ENCODE measurements at regions not wholly inside any gene's neighbourhood (a gene's known extent, or its start where the extent isn't known, plus 50 kb on each side); places are given as distances from the start of the nearest gene placed in this dataset.

DNA sequence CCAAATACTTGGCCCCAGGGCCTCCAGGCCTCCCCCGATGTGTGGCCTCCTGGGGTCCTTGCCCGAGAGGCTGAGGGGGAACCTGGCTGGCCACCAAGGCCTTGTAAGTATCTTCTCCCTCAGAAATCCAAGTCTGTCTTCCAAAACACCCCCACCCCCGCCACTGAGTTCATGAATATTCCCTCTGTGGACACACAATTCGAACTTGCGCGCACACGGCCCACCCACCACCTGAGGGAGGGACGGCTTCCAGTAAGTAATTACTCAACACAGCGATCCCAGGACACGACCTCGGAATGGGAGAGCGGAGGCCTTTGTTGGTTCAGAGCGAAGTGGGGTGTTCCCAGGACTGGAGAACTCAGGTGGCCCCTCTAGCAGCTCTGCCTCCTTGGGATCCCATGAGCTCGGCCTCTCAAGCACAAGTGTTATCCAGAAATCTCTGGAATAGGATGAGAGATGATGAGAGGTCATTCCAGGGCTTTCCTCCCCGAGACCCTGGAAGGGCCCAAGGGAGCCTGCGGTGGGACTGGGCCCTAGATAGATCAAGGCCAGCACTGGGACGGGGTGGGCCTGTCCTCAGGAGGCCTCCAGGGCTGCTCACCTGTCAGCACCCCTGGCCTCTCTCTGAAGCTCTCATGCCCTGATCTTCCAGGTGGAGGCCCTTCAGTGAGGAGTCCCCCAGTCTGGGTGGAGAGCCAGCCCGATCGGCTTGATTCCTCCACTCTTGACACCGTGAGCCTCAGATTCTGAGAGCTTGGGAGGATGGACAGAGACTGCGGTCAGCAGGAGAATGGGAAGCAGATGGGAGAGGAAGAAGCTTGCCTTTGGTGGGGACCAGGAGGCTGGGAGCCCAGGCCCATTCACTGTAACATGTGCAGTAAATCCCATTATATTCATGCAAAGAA lies 219.0 kb upstream of the RTL1 start:
- no peak overlapping the region for H3K4me3 Mint-ChIP-seq
- ChIA-PET CTCF (no interaction called here), POLR2A (no interaction called here)
- H3K27me3 ChIP-seq (ENCODE audit: control insufficient read depth in 1 of 2, insufficient read depth in 2 of 2, low read length in 2 of 2), result no peaks in the 10 kb centered on the region
- H3K4me1 Mint-ChIP-seq (ENCODE audit: low read depth), result peaks cover 25% of the 10 kb centered on the region
- H3K4me1 ChIP-seq (ENCODE audit: insufficient read depth, low read length), result peaks cover 11% of the 10 kb centered on the region
- no peak overlapping the region for H3K27ac Mint-ChIP-seq
- ATAC-seq (ENCODE audit: poor library complexity), result no peak
- H3K9me3 ChIP-seq (ENCODE audit: control insufficient read depth in 1 of 2, insufficient read depth in 1 of 2, low read length in 2 of 2), result no peaks in the 10 kb centered on the region
- intact Hi-C loops (cut with DNase I, micrococcal nuclease), result no loop called here
- no peak overlapping the region for H3K27ac ChIP-seq (ENCODE audit: low read depth in 1 of 2, low read length in 2 of 2)
- DNase-seq, result peak in 1 of 14 experiments; percentile 5
- no peak for TF ChIP-seq CTCF (IDR thresholded peaks at IDR 0.05)
- no peaks in the 10 kb centered on the region for H3K36me3 Mint-ChIP-seq (ENCODE audit: low read depth)
- H3K9me3 Mint-ChIP-seq, result no peaks in the 10 kb centered on the region
- H3K27me3 Mint-ChIP-seq, result peaks cover 6% of the 10 kb centered on the region
- H3K4me3 ChIP-seq (ENCODE audit: low read length), result no peak overlapping the region
- H3K36me3 ChIP-seq (ENCODE audit: insufficient read depth, low read length), result no peaks in the 10 kb centered on the region

- intact Hi-C loops (cut with DNase I, micrococcal nuclease), result no loop called here
- Histone ChIP-seq H3K36me3 (ENCODE audit: insufficient read depth, low read length) (no peaks in the 10 kb centered on the region), H3K27me3 (ENCODE audit: control insufficient read depth in 1 of 2, insufficient read depth in 2 of 2, low read length in 2 of 2) (peaks cover 0 to under 1% of the 10 kb centered on the region in 2 experiments), H3K27ac (ENCODE audit: low read depth in 1 of 2, low read length in 2 of 2) (no peak overlapping the region), H3K4me3 (ENCODE audit: low read length) (no peak overlapping the region), H3K4me1 (ENCODE audit: insufficient read depth, low read length) (peaks cover 11% of the 10 kb centered on the region), H3K9me3 (ENCODE audit: control insufficient read depth in 1 of 2, insufficient read depth in 1 of 2, low read length in 2 of 2) (peaks cover 0 to 5% of the 10 kb centered on the region in 2 experiments)
- H3K9me3 Mint-ChIP-seq, result peaks cover 3% of the 10 kb centered on the region
- no peaks in the 10 kb centered on the region for H3K36me3 Mint-ChIP-seq (ENCODE audit: low read depth)
- POLR2A ChIA-PET, result no interaction called here
- H3K27ac Mint-ChIP-seq, result no peak overlapping the region
- H3K4me3 Mint-ChIP-seq, result no peak overlapping the region
- ATAC-seq (ENCODE audit: poor library complexity) (no peak), DNase-seq (peak in 1 of 14 experiments; percentile 2)
- peaks cover 20% of the 10 kb centered on the region for H3K27me3 Mint-ChIP-seq
- H3K4me1 Mint-ChIP-seq (ENCODE audit: low read depth), result peaks cover 24% of the 10 kb centered on the region
- TF ChIP-seq CTCF (IDR thresholded peaks at IDR 0.05), result no peak
- CTCF ChIA-PET, result no interaction called here
Observed at GRCh38 chr14:101123618-101124510, 220.3 kb upstream of the RTL1 start.

- CTCF ChIA-PET, result no interaction called here
Observed at GRCh38 chr14:101124815-101125214, 221.3 kb upstream of the RTL1 start.

More at GRCh38 chr14:101124815-101125214, 221.3 kb upstream of the RTL1 start:
- Mint-ChIP-seq H3K4me1 (ENCODE audit: low read depth) (peaks cover 17% of the 10 kb centered on the region), H3K4me3 (no peak overlapping the region), H3K9me3 (peaks cover 3% of the 10 kb centered on the region), H3K36me3 (ENCODE audit: low read depth) (no peaks in the 10 kb centered on the region), H3K27ac (no peak overlapping the region), H3K27me3 (peaks cover 29% of the 10 kb centered on the region)
- Histone ChIP-seq H3K27me3 (ENCODE audit: control insufficient read depth in 1 of 2, insufficient read depth in 2 of 2, low read length in 2 of 2) (peaks cover 0 to 3% of the 10 kb centered on the region in 2 experiments), H3K36me3 (ENCODE audit: insufficient read depth, low read length) (no peaks in the 10 kb centered on the region), H3K4me3 (ENCODE audit: low read length) (no peak overlapping the region), H3K9me3 (ENCODE audit: control insufficient read depth in 1 of 2, insufficient read depth in 1 of 2, low read length in 2 of 2) (peaks cover 0 to 8% of the 10 kb centered on the region in 2 experiments), H3K27ac (ENCODE audit: low read depth in 1 of 2, low read length in 2 of 2) (no peak overlapping the region), H3K4me1 (ENCODE audit: insufficient read depth, low read length) (peaks cover 11% of the 10 kb centered on the region)
- POLR2A ChIA-PET, result no interaction called here
- DNase-seq (no peak), ATAC-seq (ENCODE audit: poor library complexity) (no peak)
- intact Hi-C loops (cut with DNase I, micrococcal nuclease), result no loop called here
- TF ChIP-seq CTCF (IDR thresholded peaks at IDR 0.05), result no peak

All from CD4-positive, alpha-beta T cell (primary cell).